Loucy (cell line): ENCODE measurements at regions not wholly inside any gene's neighbourhood (a gene's known extent, or its start where the extent isn't known, plus 50 kb on each side); places are given as distances from the start of the nearest gene placed in this dataset.

ENCODE experiments used
- EZH2phosphoT487 ChIP-seq: fragments of 200-600 bp; IDR thresholded peaks from 2 replicates; pipeline ENCODE4 v1.6.1; 2018; ENCODE audit warnings: antibody characterized with exemption, mild to moderate bottlenecking, moderate library complexity, borderline replicate concordance
- TF ChIP-seq, protein P1 (sequence below): fragments of 200-600 bp; sonication (generic); conservative IDR thresholded peaks from 2 replicates; pipeline ENCODE4 v1.5.1; 2014; ENCODE audit warnings: mild to moderate bottlenecking, antibody characterized with exemption, low read length

DNA sequence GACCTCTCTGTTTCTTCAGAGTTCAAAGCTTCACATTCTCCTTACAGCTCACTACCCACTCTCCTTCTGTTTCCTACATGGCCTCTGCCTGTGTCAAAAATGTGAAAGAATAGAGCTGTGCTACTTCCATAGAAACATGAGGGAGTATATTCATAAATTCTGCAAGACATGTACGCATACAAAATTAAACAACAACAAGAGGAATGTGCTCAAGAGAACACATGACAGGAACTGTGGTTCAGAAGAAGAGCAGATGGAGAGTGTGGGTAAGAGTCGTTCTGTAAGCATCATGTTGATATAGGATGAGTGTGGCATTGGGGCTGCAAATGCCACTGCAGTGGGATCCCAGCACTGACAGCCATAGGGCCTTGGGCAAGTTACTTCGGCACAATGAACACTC lies 266.6 kb upstream of the SASH1 start:
- TF ChIP-seq EZH2phosphoT487 = no peak
- TF ChIP-seq, protein P1, sequence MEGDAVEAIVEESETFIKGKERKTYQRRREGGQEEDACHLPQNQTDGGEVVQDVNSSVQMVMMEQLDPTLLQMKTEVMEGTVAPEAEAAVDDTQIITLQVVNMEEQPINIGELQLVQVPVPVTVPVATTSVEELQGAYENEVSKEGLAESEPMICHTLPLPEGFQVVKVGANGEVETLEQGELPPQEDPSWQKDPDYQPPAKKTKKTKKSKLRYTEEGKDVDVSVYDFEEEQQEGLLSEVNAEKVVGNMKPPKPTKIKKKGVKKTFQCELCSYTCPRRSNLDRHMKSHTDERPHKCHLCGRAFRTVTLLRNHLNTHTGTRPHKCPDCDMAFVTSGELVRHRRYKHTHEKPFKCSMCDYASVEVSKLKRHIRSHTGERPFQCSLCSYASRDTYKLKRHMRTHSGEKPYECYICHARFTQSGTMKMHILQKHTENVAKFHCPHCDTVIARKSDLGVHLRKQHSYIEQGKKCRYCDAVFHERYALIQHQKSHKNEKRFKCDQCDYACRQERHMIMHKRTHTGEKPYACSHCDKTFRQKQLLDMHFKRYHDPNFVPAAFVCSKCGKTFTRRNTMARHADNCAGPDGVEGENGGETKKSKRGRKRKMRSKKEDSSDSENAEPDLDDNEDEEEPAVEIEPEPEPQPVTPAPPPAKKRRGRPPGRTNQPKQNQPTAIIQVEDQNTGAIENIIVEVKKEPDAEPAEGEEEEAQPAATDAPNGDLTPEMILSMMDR = no peak
